K562 (cell line): ENCODE measurements at regions not wholly inside any gene's neighbourhood (a gene's known extent, or its start where the extent isn't known, plus 50 kb on each side); places are given as distances from the start of the nearest gene placed in this dataset.

Experiments
- ATAC-seq: fragments of 200-7000 bp; cut with Tn5 transposase; 3 replicates; pipeline ENCODE4 v1.9.1; 2020; ENCODE audit warnings: moderate library complexity
- BruUV-seq: library from RNA; stranded (reverse); fragments of 400-500 nt; replicated peaks from 2 replicates; lab custom pipeline; 2021; lab: Mats Ljungman, UMichigan
- CTCF ChIA-PET: fragments of 300-600 bp; formaldehyde crosslinking; extraction: SDS; loops from one replicate; lab custom pipeline; 2021; ENCODE audit warnings: low intra/inter-chr PET ratio; lab: Yijun Ruan, JAX
- POLR2A ChIA-PET: fragments of 300-600, 350-650 bp; sonication (Branson Sonifier 250); formaldehyde crosslinking; extraction: SDS; loops from one replicate; lab custom pipeline; 2021; ENCODE audit warnings: antibody characterized with exemption, inconsistent platforms; lab: Yijun Ruan, JAX
- DNase-seq, 4 experiments: peaks; one replicate each; pipeline versions ENCODE4 v3.0.0 to v3.0.0-alpha.2; 2011 to 2018; ENCODE audit warnings: low spot score in 3 of 4, mixed read lengths in 3 of 4; ENCODE audit errors: extremely low read depth in 1 of 4
- FAIRE-seq: peaks from 2 replicates; lab custom pipeline; 2011; peaks lifted over from hg19 to GRCh38; lab: Jason Lieb, UNC
- H2AFZ ChIP-seq: 2 replicates; pipeline ENCODE4 v1.6.0; 2011; ENCODE audit warnings: low read depth, low read length, control low read depth, inconsistent platforms
- H3K27ac ChIP-seq: fragments of 200-600 bp; 3 replicates; pipeline ENCODE4 v1.8.0; 2011; ENCODE audit warnings: low read depth, mild to moderate bottlenecking, control low read depth, inconsistent platforms, low read length, moderate library complexity, mixed read lengths; ENCODE audit errors: extremely low read depth
- H3K27me3 ChIP-seq, 2 experiments: fragments of 300-600 bp in 1 of 2; 2 replicates in 1 of 2; 3 replicates in 1 of 2; pipeline versions ENCODE4 v1.6.0 to v1.8.0; 2011; ENCODE audit warnings: inconsistent platforms in 2 of 2, low read length in 2 of 2, mild to moderate bottlenecking in 1 of 2, mixed read lengths in 1 of 2, moderate library complexity in 1 of 2; ENCODE audit not compliant: control insufficient read depth in 2 of 2, insufficient read depth in 2 of 2
- H3K36me3 ChIP-seq: fragments of 300-600 bp; 3 replicates; pipeline ENCODE4 v1.8.0; 2011; ENCODE audit warnings: mild to moderate bottlenecking, low read length, inconsistent platforms; ENCODE audit not compliant: control insufficient read depth, insufficient read depth
- H3K4me1 ChIP-seq, 2 experiments: fragments of 200-600 bp in 1 of 2; replicated peaks in 1 of 2; 2 replicates in 1 of 2; 3 replicates in 1 of 2; pipeline versions ENCODE4 v1.5.1 to v1.8.0; 2011; ENCODE audit warnings: inconsistent platforms in 2 of 2, low read length in 2 of 2, mild to moderate bottlenecking in 1 of 2, mixed read lengths in 1 of 2, moderate library complexity in 1 of 2; ENCODE audit not compliant: control insufficient read depth in 2 of 2, insufficient read depth in 2 of 2
- H3K4me2 ChIP-seq: 2 replicates; pipeline ENCODE4 v1.6.1; 2011; ENCODE audit warnings: low read length, control low read depth, inconsistent platforms, mixed read lengths; ENCODE audit not compliant: insufficient read depth
- H3K4me3 ChIP-seq: fragments of 200-600 bp; sonication (generic), shearing (Covaris generic); 2 replicates; pipeline ENCODE4 v1.5.1; 2016; ENCODE audit warnings: control low read depth, inconsistent platforms
- H3K79me2 ChIP-seq: fragments of 200-600 bp; 3 replicates; pipeline ENCODE4 v1.8.0; 2011; ENCODE audit warnings: low read length, inconsistent platforms; ENCODE audit not compliant: control insufficient read depth, insufficient read depth
- H3K9ac ChIP-seq, 2 experiments: 2 replicates each; pipeline versions ENCODE4 v1.6.0 to v1.6.1; 2011; ENCODE audit warnings: low read depth in 2 of 2, low read length in 2 of 2, control low read depth in 1 of 2, inconsistent platforms in 1 of 2, mild to moderate bottlenecking in 1 of 2, mixed read lengths in 1 of 2; ENCODE audit not compliant: insufficient read depth in 1 of 2
- H3K9me1 ChIP-seq: one replicate; pipeline ENCODE4 v1.6.0; 2011; ENCODE audit warnings: inconsistent platforms, mild to moderate bottlenecking, low read length, moderate library complexity; ENCODE audit not compliant: control insufficient read depth, insufficient read depth
- H3K9me3 ChIP-seq: replicated peaks from 2 replicates; pipeline ENCODE4 v1.5.1; 2011; ENCODE audit warnings: low read depth, low read length, inconsistent platforms; ENCODE audit not compliant: control insufficient read depth, insufficient read depth
- H4K20me1 ChIP-seq: replicated peaks from 2 replicates; pipeline ENCODE4 v1.6.1; 2011; ENCODE audit warnings: low read length, inconsistent platforms, mixed read lengths; ENCODE audit not compliant: control insufficient read depth, insufficient read depth
- CEBPB ChIP-seq: fragments of 450-650 bp; IDR thresholded peaks from 2 replicates; pipeline ENCODE4 v1.6.1; 2016; ENCODE audit warnings: missing genetic modification characterization, missing compliant biosample characterization
- ELF1 ChIP-seq: fragments of 200-800 bp; sonication (Bioruptor generic); IDR thresholded peaks from 2 replicates; pipeline ENCODE4 v1.6.1; 2016; ENCODE audit warnings: missing genetic modification characterization, missing compliant biosample characterization
- EP300 ChIP-seq: IDR thresholded peaks from 2 replicates; pipeline ENCODE4 v1.6.1; 2012; ENCODE audit warnings: low read length, improper control_type of control experiment
- FOXM1 ChIP-seq, 2 experiments: fragments of 450-650 bp in 1 of 2; sonication (generic) in 1 of 2; formaldehyde crosslinking in 1 of 2; IDR thresholded peaks; 2 replicates each; pipeline versions ENCODE4 v1.6.1 to v1.9.0; 2017 to 2022; ENCODE audit warnings: low read depth in 2 of 2, mild to moderate bottlenecking in 2 of 2, missing genetic modification reagents in 1 of 2, moderate library complexity in 1 of 2
- NFIC ChIP-seq: fragments of 450-650 bp; IDR thresholded peaks from 2 replicates; pipeline ENCODE4 v1.6.1; 2017; ENCODE audit warnings: mild to moderate bottlenecking, inconsistent platforms
- SAFB ChIP-seq: fragments of 200-400 bp; formaldehyde crosslinking; IDR thresholded peaks from 2 replicates; pipeline ENCODE4 v1.6.1; 2017; ENCODE audit warnings: low read depth, low read length, borderline replicate concordance
- SIRT6 ChIP-seq: IDR thresholded peaks from one replicate; pipeline ENCODE4 v1.6.1; 2012; ENCODE audit warnings: low read depth, mild to moderate bottlenecking, control low read depth, inconsistent platforms, low read length, moderate library complexity
- TCF3 ChIP-seq: sonication (generic); formaldehyde crosslinking; IDR thresholded peaks from 2 replicates; pipeline ENCODE4 v1.4.0; 2020; ENCODE audit warnings: mild to moderate bottlenecking, missing genetic modification reagents
- TCFL5 ChIP-seq: fragments of 250-450 bp; sonication (Bioruptor Pico); conservative IDR thresholded peaks from 2 replicates; pipeline ENCODE4 v1.6.1; 2021; ENCODE audit warnings: mild to moderate bottlenecking, moderate library complexity, matching md5 sums
- VEZF1 ChIP-seq: fragments of 200-800 bp; sonication (Bioruptor generic); IDR thresholded peaks from 2 replicates; pipeline ENCODE4 v1.6.1; 2017; ENCODE audit warnings: missing genetic modification characterization, missing compliant biosample characterization
- ZNF316 ChIP-seq: fragments of 450-650 bp; IDR thresholded peaks from 2 replicates; pipeline ENCODE4 v1.6.1; 2016
- WGBS: fragments of 100-300 bp; shearing (Covaris generic); methylation state at CpG from one replicate; pipeline ENCODE4 v1.1.6; 2016; ENCODE audit warnings: low coverage, mixed read lengths; ENCODE audit not compliant: insufficient coverage; ENCODE audit errors: missing lambda C conversion rate; 5-methylcytosine and 5-hydroxymethylcytosine counted together
- in situ Hi-C: fragments of 300-500 bp; cut with MboI; formaldehyde crosslinking; loops from 4 replicates; pipeline ENCODE4 v1.15.0; 2018; ENCODE audit warnings: inconsistent platforms, mixed read lengths
- intact Hi-C: fragments of 100-400 bp; cut with micrococcal nuclease; formaldehyde crosslinking; loops from 2 replicates; pipeline ENCODE4 v1.14.2; 2022

GRCh38 chr6:15081447-15081846, 164.4 kb upstream of the JARID2 start (continued):
- peak; percentile 39; the same call in 1 of the 2 replicates for TF ChIP-seq VEZF1 (CRISPR knock-in tag)
- TF ChIP-seq EP300, result peak; percentile 56; the same call in 1 of the 2 replicates
- no peak for TF ChIP-seq ZNF316

GRCh38 chr6:15082708-15083107, 163.2 kb upstream of the JARID2 start:
- intact Hi-C loops (loop anchor here (10.0 kb wide), 2 partner anchors 218 to 348 kb away; no protein-coding TSS in a partner anchor), in situ Hi-C loops (no loop called here)
- H3K27me3 ChIP-seq, result no peaks in the 10 kb centered on the region; a peak in 1 of 5 replicates
- FAIRE-seq (no peak), ATAC-seq (no peak), DNase-seq (no peak)
- no peak overlapping the region for H2AFZ ChIP-seq
- no TSS peak for BruUV-seq
- peaks cover 49 to 58% of the 10 kb centered on the region in 2 experiments for H3K4me1 ChIP-seq
- TF ChIP-seq TCF3 (CRISPR knock-in tag) (no peak), SAFB (no peak), CEBPB (no peak), NFIC (peak; percentile 81), SIRT6 (no peak), TCFL5 (CRISPR knock-in tag) (no peak), FOXM1 (IDR thresholded peaks at IDR 0.05; ENCODE audit: low read depth) (no peak), FOXM1 (CRISPR knock-in tag; IDR thresholded peaks at IDR 0.05; ENCODE audit: low read depth) (no peak), ELF1 (tag) (no peak)
- POLR2A ChIA-PET, result interaction anchor here (0.7 to 0.9 kb wide), 3 partner anchors 9 to 184 kb away, joined by 3 to 4 read pairs (median 4); no protein-coding TSS in a partner anchor
- peaks cover 12% of the 10 kb centered on the region; the same call in 1 of the 3 replicates for H3K36me3 ChIP-seq
- no peak overlapping the region for H3K4me2 ChIP-seq
- WGBS, result 85% methylated on average over 8 of the region's 8 CpGs
- peak overlapping the region in 1 of 2 experiments; percentile 59; a peak in 1 of 4 replicates for H3K9ac ChIP-seq
- H3K27ac ChIP-seq, result 0 out of 3 replicates have a peak overlapping the region, but pooled peaks have one; percentile 36
- no peaks in the 10 kb centered on the region for H3K9me1 ChIP-seq
- H4K20me1 ChIP-seq, result no peaks in the 10 kb centered on the region
- no peaks in the 10 kb centered on the region for H3K9me3 ChIP-seq
- CTCF ChIA-PET, result no interaction called here
- H3K4me3 ChIP-seq, result no peak overlapping the region
- peaks cover 32% of the 10 kb centered on the region for H3K79me2 ChIP-seq
